ENCODE measurements at regions not wholly inside any gene's neighbourhood (a gene's known extent, or its start where the extent isn't known, plus 50 kb on each side); places are given as distances from the start of the nearest gene placed in this dataset.
"Not testable (repeated sequence)": the region's sequence is repeated elsewhere in the genome, so short reads cannot be mapped to it uniquely, and the experiment has no call there.

DNA sequence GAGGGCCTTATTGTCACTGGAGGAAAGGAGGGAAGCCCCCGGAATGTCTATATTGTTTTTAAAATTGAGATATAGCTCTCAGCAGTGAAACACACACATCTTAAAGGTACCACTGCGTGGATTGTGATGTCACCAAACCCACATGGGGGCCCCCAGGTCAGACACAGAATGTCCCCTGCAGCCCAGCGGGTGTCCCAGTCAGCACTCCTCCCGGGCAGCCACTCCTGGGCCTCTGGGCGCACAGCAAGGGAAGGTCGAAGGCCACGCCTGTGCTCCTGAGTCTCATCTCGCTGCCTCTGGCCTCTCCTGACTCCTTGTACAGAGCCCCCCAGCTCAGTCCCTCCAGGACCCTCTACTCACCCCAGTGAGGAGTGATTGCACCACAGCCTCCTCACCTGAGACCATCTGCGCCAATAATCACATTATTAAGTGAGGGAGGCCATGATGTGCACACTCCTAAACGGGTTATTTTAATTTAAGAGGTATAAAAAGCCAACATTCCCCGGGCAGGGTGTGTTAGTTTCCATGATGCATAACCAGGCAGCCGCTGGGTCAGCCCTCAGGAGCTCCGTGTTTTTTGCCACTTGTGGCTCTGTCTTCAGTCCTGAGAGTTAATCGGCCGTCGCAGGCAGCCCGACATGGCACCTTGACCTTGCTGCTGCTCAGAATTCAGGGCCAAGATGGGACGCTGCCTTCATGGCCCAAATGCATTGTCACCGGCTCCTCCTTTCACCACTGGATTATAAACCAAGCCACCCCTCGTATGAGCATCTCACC lies 1089.3 kb downstream of the BRD1 start:
- no peak for DNase-seq (ENCODE audit: low read depth in 2 of 2)

DNA sequence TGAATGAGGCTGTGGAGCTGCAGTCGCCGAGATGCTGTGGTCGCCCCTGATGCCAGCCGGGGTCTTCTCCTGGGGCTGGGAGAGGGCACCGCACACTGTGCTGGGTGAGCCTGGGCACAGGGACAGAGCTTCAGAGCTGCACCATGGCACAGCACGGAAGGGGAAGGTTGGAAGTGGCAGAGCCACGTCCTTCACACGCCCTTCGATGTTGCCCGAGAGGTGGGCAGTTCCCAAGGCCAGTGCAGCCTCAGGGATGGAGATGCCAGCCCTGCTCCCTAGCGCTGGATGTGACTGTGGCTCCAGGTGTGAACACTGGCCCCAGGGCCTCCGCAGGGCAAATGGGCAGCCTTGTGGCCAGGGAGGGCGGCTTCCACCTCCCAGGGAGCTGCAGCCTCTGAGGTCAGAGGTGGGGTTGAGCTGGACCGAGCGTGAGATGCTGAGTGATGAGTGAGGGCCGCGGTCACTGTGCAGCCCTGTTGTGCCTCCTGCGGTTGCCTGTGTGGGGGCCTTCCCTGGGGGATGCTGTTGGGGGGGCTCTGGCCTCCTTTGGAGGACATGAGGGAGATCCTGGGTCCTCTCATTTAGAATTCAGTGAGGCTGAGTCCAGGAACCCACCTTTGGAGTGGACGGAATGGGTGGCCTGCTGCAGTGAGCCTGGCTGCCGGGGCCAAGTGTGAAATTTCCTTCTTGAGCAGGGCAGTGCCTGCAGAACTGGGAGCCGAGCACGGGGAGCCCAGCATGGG lies 1090.0 kb downstream of the BRD1 start:
- DNase-seq (ENCODE audit: low read depth in 2 of 2) = no peak

GRCh38 chr22:48736593-48737460 lies 1090.8 kb downstream of the BRD1 start:
- no peak for DNase-seq (ENCODE audit: low read depth in 2 of 2)

DNA sequence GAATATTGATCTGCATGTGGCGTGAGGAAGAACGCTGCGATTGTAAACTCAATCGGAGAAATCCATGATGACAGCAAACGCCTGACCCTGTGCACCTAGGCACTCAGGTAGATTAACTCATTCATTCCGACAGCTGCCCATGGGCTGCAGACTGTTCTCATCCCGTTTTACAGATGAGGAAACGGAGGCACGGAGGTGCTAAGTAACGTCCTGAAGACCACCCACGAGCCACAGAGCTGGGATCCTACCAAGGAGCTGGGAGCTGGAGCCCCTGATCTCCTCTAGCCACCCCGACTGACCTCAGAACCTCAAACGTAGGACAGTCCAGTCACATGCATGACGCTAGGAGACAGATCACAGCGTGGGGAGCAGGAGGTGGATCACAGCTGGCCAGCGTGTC lies 1092.7 kb downstream of the BRD1 start:
- DNase-seq (ENCODE audit: low read depth in 2 of 2) = no peak

DNA sequence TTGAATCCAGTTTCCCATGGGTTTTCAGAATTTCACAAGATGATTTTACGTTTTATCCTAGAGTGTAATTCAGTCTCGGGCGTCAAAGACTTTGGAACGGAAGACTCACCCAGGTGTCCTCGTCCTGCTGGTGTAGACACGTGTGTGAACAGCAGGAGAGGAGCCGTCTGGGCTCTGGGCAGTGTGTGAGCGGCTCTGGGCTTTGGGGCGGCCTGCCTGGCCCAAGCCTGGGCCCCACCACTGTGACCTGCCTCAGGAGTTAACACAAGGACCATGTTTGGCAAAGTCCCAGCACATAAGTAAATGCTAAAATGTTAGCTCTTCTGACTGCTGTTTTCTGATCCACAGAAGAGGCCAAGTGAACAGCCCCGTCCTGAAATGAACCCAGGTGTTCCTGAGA lies 1093.3 kb downstream of the BRD1 start:
- DNase-seq (ENCODE audit: low read depth in 2 of 2) = no peak

DNA sequence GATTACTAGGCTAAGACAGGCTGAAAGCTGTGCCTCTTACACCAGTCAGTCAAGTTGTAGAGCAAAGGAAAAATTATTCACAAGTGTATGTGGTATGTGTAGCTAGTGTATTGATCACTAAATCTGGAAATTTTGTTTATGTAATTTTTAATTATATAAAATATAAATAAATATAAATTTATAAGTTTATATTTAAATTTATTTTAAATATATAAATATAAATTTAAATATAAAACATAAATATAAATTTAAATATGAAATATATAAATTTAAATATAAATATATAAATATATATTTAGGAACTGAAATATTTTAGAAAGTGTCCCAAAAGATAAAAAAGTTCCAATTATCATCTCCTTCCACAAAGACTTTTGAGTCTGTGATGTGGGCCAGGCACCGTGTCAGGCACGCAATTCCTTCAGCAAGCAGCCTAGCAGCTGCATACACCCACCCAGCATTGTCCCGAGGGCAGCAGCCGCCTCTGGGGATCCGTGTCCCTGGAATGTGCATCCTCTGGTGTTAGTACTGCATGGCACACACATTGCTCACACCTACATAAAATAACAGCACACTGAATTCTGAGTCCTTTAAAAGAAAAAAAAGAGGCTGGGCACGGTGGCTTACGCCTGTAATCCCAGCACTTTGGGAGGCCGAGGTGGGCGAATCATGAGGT lies 1098.0 kb downstream of the BRD1 start:
- DNase-seq (ENCODE audit: low read depth in 2 of 2) = no peak

GRCh38 chr22:48727454-48728058 lies 1100.1 kb downstream of the BRD1 start:
- no peak for DNase-seq (ENCODE audit: low read depth in 2 of 2)

DNA sequence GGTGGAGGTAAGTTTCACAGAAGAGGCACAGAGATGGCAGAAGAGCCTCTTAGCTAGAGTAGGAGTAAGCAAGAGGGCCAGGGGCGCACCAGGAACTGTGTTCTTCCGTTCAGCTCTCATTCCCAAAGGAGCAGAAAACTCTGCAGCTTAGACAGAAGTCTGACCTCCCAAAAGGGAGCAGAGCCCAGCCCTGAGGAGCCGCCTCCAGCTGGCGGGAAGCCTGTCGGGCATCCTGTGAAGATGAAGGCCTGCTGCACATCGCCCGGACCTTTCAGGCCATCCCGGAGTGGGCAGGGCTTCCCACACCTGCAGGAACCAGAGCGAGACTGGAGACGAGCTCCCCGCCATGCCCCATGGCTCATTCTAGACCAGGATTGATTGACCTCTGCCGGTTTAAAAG lies 1102.8 kb downstream of the BRD1 start:
- no peak for DNase-seq (ENCODE audit: low read depth in 2 of 2)

DNA sequence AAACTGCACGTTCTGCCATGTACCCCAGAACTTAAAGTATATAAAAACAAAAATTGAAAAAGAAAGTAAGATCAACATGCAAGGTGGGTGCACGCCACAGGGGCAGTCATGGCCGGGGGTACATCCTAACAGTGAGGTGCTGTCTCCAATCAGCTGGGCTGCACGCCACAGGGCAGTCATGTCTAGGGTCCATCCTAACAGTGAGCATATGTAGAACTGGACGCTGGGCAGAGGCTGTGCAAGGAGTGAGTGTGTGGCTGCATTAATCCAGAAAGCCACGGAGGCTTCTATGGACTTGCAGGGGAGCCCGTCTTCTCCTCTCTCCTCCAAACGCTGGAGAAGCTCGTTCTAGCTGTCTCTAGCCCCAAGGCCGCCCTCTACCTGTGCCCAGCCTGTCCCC lies 1105.0 kb downstream of the BRD1 start:
- no peak for DNase-seq (ENCODE audit: low read depth in 2 of 2)

DNA sequence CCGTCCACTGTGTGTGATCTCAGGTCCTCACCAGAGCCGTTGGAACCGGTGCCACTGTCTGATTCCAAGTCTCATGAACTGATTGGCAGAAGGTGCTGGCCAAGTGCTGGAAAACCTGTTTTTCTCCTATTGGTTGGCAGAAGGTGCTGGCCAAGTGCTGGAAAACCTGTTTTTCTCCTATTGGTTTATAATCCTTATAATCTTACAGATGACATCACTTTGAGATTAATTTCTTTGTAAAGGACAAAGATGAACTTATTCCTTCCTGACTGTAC lies 1106.3 kb downstream of the BRD1 start:
- no peak for DNase-seq (ENCODE audit: low read depth in 2 of 2)

GRCh38 chr22:48720662-48721394 lies 1106.8 kb downstream of the BRD1 start:
- no peak for DNase-seq (ENCODE audit: low read depth in 2 of 2)

- DNase-seq (ENCODE audit: low read depth in 2 of 2) = no peak
Observed at GRCh38 chr22:48719978-48720661, 1107.6 kb downstream of the BRD1 start.

DNA sequence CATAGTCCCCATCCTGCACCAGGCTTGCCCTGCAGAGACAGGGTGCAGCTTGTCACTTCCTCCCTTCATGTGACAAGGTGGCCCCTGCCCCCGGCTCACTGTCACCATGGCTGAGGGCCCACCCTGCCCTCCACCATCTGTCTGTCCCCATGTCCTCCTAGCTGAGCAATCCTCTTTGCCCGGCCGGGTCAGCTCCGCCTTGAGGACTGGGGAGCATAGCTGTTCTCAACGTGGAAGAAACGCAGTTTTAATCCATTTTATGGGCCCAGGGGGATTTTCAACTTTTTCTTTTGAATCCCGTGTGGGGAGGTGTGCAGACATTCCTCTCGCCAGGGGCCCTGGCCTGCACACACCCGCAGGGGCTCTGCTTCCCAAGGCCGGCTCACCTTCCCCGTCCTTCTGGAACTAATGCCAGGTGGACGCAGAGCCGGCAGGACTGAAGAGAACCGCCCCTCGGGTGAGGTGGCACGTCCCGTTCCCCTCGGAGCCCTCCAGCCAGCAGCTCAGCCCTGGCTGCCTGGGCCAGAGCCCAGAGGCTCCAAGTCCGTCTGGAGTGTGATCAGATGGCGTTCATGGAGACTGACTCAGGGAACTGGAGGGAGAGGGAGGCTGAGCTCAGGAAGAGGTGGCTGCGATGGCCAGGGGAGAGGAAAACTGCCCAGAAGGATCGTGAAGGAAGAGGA lies 1108.7 kb downstream of the BRD1 start:
- DNase-seq (ENCODE audit: low read depth in 2 of 2) = no peak

- no peak for DNase-seq (ENCODE audit: low read depth in 2 of 2)
Observed at GRCh38 chr22:48717883-48718817, 1109.5 kb downstream of the BRD1 start.

GRCh38 chr22:48717076-48717810 lies 1110.4 kb downstream of the BRD1 start:
- no peak for DNase-seq (ENCODE audit: low read depth in 2 of 2)

GRCh38 chr22:48716154-48716553 lies 1111.5 kb downstream of the BRD1 start:
- DNase-seq (ENCODE audit: low read depth in 2 of 2) = not testable (repeated sequence)

DNA sequence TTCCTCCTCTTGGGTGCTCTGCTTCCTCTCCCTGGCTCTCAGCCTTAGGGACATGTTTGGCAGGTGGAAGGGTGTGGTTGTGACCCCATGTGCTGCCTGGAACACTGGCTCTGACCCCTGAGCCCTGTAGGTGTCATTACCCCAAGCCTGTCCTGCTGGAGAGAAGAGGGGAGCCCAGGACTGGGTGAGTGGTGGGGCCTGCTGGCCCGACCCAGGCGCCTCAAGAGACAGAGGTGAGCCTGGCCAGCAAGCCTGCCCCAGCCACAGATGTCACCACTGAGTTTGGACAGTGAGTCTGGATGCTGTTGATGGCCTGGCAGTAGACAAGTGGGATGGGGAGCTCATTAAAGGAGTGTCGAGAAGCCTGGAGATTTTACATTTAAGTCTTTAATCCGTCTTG lies 1112.2 kb downstream of the BRD1 start:
- no peak for DNase-seq (ENCODE audit: low read depth in 2 of 2)

DNA sequence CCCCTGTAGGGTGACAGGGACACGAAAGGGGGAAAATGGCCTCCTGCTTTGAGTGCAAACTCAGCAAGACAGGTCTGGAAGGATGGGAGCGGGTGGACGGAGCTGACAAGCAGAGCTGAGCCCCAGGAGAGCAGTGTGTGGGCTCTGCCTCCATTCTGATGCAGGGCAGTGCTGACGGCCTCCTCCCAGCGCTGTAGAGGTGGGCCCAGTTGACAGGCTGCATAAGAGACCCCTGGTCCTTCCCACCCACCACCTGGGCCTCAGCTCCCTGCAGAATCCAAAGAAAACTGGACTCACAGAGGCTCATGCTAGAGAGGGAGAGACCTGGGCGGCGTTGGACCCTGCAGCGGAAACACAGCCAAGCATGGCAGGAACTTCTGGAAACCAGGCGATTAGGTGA lies 1113.4 kb downstream of the BRD1 start:
- DNase-seq (ENCODE audit: low read depth in 2 of 2) = no peak
